ENCODE measurements at regions not wholly inside any gene's neighbourhood (a gene's known extent, or its start where the extent isn't known, plus 50 kb on each side); places are given as distances from the start of the nearest gene placed in this dataset.

DNA sequence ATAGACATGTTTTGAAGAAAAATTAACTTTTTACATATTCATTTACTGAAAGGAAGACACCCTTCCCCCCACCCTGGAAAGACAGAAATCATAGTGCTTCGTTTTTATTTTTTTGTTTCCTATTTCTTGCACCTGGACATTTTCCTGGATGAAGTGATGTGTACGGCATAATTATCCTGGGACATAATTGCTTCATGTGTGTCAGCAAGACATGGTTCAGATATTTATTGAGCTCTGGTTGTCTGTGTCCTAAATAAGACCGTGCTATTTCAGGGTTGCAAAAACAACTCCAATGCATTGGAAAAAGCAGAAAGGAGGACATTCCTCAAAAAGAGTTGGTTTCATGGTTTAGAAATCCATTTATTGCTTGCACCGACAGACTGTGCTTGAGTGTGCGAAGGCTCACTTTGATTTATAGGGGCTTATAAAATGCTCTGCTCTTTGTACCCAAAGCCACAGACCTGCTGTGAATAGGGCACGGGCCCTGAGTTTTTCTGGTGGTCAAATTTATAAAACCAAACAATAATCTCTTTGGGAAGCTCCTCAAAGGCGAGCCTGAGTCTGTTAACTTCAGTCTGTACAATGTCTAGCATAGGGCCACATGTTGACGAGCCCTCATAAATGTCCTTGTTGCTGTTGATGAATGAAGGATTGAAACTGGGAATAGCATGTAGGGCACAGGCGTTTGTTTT is 179.5 kb downstream of the SOX4 start:
- no peak for TF ChIP-seq POLR2A (IDR thresholded peaks at IDR 0.05)
- TF ChIP-seq, protein P1, sequence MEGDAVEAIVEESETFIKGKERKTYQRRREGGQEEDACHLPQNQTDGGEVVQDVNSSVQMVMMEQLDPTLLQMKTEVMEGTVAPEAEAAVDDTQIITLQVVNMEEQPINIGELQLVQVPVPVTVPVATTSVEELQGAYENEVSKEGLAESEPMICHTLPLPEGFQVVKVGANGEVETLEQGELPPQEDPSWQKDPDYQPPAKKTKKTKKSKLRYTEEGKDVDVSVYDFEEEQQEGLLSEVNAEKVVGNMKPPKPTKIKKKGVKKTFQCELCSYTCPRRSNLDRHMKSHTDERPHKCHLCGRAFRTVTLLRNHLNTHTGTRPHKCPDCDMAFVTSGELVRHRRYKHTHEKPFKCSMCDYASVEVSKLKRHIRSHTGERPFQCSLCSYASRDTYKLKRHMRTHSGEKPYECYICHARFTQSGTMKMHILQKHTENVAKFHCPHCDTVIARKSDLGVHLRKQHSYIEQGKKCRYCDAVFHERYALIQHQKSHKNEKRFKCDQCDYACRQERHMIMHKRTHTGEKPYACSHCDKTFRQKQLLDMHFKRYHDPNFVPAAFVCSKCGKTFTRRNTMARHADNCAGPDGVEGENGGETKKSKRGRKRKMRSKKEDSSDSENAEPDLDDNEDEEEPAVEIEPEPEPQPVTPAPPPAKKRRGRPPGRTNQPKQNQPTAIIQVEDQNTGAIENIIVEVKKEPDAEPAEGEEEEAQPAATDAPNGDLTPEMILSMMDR (IDR thresholded peaks at IDR 0.05) = no peak

All from breast epithelium (tissue), 3 donors.